HG03060 (cell line): ENCODE measurements at regions not wholly inside any gene's neighbourhood (a gene's known extent, or its start where the extent isn't known, plus 50 kb on each side); places are given as distances from the start of the nearest gene placed in this dataset.
"Not testable (repeated sequence)": the region's sequence is repeated elsewhere in the genome, so short reads cannot be mapped to it uniquely, and the experiment has no call there.

Experiments
- ATAC-seq: cut with Tn5 transposase; IDR thresholded peaks from one replicate; pipeline ENCODE4 v1.9.1; 2021; ENCODE audit warnings: low read depth, moderate number of reproducible peaks; ENCODE audit not compliant: unreplicated experiment

GRCh38 chr6:80847973-80848372 is 741.5 kb downstream of the BCKDHB start:
- ATAC-seq: not testable (repeated sequence)

- no peak for ATAC-seq
Measured at GRCh38 chr6:80832337-80832736, 725.9 kb downstream of the BCKDHB start.

- no peak for ATAC-seq
Measured at GRCh38 chr6:80793411-80793810, 686.9 kb downstream of the BCKDHB start.

- no peak for ATAC-seq
Measured at GRCh38 chr6:80792151-80792550, 685.7 kb downstream of the BCKDHB start.

GRCh38 chr6:80789912-80790570 is 683.6 kb downstream of the BCKDHB start:
- ATAC-seq: no peak

GRCh38 chr6:80783271-80783670 is 676.8 kb downstream of the BCKDHB start:
- not testable (repeated sequence) for ATAC-seq

- ATAC-seq: no peak
Measured at GRCh38 chr6:80771941-80772340, 665.5 kb downstream of the BCKDHB start.

GRCh38 chr6:80769106-80769505 is 662.6 kb downstream of the BCKDHB start:
- ATAC-seq: no peak

- ATAC-seq: no peak
Measured at GRCh38 chr6:80767808-80768207, 661.3 kb downstream of the BCKDHB start.

- no peak for ATAC-seq
Measured at GRCh38 chr6:80744213-80744612, 637.7 kb downstream of the BCKDHB start.

- ATAC-seq: no peak
Measured at GRCh38 chr6:80742481-80742880, 636.0 kb downstream of the BCKDHB start.

- ATAC-seq: no peak
Measured at GRCh38 chr6:80733641-80734040, 627.2 kb downstream of the BCKDHB start.

GRCh38 chr6:80728830-80729229 is 622.4 kb downstream of the BCKDHB start:
- no peak for ATAC-seq

GRCh38 chr6:80728101-80728750 is 621.8 kb downstream of the BCKDHB start:
- no peak for ATAC-seq

- no peak for ATAC-seq
Measured at GRCh38 chr6:80725156-80725930, 618.9 kb downstream of the BCKDHB start.

- no peak for ATAC-seq
Measured at GRCh38 chr6:80720824-80721223, 614.4 kb downstream of the BCKDHB start.

- no peak for ATAC-seq
Measured at GRCh38 chr6:80714513-80714912, 608.0 kb downstream of the BCKDHB start.

GRCh38 chr6:80698459-80698858 is 592.0 kb downstream of the BCKDHB start:
- no peak for ATAC-seq

GRCh38 chr6:80696268-80696667 is 589.8 kb downstream of the BCKDHB start:
- no peak for ATAC-seq

- ATAC-seq: no peak
Measured at GRCh38 chr6:80690551-80691131, 584.2 kb downstream of the BCKDHB start.

- ATAC-seq: no peak
Measured at GRCh38 chr6:80689716-80690395, 583.4 kb downstream of the BCKDHB start.
